DND-41 (cell line): ENCODE measurements at regions not wholly inside any gene's neighbourhood (a gene's known extent, or its start where the extent isn't known, plus 50 kb on each side); places are given as distances from the start of the nearest gene placed in this dataset.
A peak's percentile ranks its signal among the peaks of the same experiment; 100 is the strongest.

Experiments used
- ATAC-seq: fragments of 200-7000 bp; cut with Tn5 transposase; 3 replicates; pipeline ENCODE4 v1.9.1; 2021; ENCODE audit warnings: low read depth; ENCODE audit not compliant: insufficient read depth
- DNase-seq: peaks from one replicate; pipeline ENCODE4 v3.0.0-alpha.2; 2020
- H2AFZ ChIP-seq: 2 replicates; pipeline ENCODE4 v1.6.0; 2012; ENCODE audit warnings: low read depth, low read length
- H3K27ac ChIP-seq: 2 replicates; pipeline ENCODE4 v1.5.1; 2012; ENCODE audit warnings: low read length, inconsistent platforms
- H3K27me3 ChIP-seq: fragments of 200-600 bp; sonication (generic); 2 replicates; pipeline ENCODE4 v1.6.0; 2012; ENCODE audit warnings: low read length, mild to moderate bottlenecking, inconsistent platforms; ENCODE audit not compliant: insufficient read depth, poor library complexity
- H3K36me3 ChIP-seq: 2 replicates; pipeline ENCODE4 v1.5.1; 2012; ENCODE audit warnings: low read length, inconsistent platforms; ENCODE audit not compliant: insufficient read depth
- H3K4me1 ChIP-seq: 2 replicates; pipeline ENCODE4 v1.5.1; 2012; ENCODE audit warnings: mild to moderate bottlenecking, low read length; ENCODE audit not compliant: insufficient read depth
- H3K4me2 ChIP-seq: 2 replicates; pipeline ENCODE4 v1.6.0; 2012; ENCODE audit warnings: mild to moderate bottlenecking, moderate library complexity, low read length, inconsistent platforms; ENCODE audit not compliant: insufficient read depth
- H3K4me3 ChIP-seq, 2 experiments: fragments of 200-600 bp in 1 of 2; shearing (Covaris generic) in 1 of 2; 2 replicates each; pipeline ENCODE4 v1.5.1; 2012 to 2016; ENCODE audit warnings: inconsistent platforms in 2 of 2, low read length in 2 of 2, mild to moderate bottlenecking in 2 of 2, low read depth in 1 of 2, moderate library complexity in 1 of 2
- H3K79me2 ChIP-seq: 2 replicates; pipeline ENCODE4 v1.6.0; 2012; ENCODE audit warnings: low read length, inconsistent platforms; ENCODE audit not compliant: insufficient read depth
- H3K9ac ChIP-seq: 2 replicates; pipeline ENCODE4 v1.6.0; 2012; ENCODE audit warnings: low read depth, mild to moderate bottlenecking, inconsistent platforms, low read length, moderate library complexity
- H3K9me3 ChIP-seq: 2 replicates; pipeline ENCODE4 v1.5.1; 2012; ENCODE audit warnings: low read length, moderate library complexity, mild to moderate bottlenecking, inconsistent platforms; ENCODE audit not compliant: insufficient read depth, severe bottlenecking
- H4K20me1 ChIP-seq: 2 replicates; pipeline ENCODE4 v1.6.0; 2012; ENCODE audit warnings: low read length; ENCODE audit not compliant: insufficient read depth
- EZH2 ChIP-seq: IDR thresholded peaks from 3 replicates; pipeline ENCODE4 v1.6.1; 2012; ENCODE audit warnings: borderline replicate concordance, low read depth, mild to moderate bottlenecking, moderate library complexity, low read length, inconsistent platforms; ENCODE audit not compliant: severe bottlenecking
- TF ChIP-seq, protein P1 (sequence below): IDR thresholded peaks from 2 replicates; pipeline ENCODE4 v1.5.1; 2012; ENCODE audit warnings: borderline replicate concordance, low read length, moderate library complexity, mild to moderate bottlenecking; ENCODE audit not compliant: poor library complexity, severe bottlenecking; ENCODE audit errors: extremely low read depth

DNA sequence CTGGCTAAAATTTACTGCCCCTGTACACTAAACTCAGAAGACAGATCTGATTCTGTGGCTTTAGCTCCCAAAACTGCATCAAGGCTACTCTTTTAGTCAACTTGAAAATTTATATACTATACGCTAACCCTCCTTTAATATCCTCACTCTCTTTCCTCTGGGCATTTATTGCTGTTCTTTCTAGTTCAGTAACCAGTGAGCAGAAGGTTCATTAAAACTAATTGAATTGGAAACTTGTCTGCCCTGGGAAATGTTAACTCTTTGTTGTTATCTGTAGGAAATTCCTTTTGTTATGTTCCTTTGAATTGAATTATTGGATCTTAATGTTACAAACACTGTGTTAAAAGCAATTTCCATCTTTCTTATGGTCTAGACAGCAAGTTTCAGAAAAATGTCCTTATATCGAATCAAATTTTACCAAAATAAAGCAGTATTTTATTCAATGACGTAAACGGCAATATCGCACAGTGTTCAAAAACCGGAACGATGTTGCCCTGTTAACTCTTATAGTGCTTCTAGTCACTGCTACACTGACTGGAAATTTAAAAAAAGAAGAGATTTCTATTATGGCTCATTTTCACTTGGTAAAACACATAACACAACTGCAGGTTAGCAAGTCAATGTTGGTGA, 168.3 kb downstream of the NR4A2 start:
- DNase-seq (no peak), ATAC-seq (no peak)
- no peak overlapping the region for H3K27ac ChIP-seq
- TF ChIP-seq, protein P1, sequence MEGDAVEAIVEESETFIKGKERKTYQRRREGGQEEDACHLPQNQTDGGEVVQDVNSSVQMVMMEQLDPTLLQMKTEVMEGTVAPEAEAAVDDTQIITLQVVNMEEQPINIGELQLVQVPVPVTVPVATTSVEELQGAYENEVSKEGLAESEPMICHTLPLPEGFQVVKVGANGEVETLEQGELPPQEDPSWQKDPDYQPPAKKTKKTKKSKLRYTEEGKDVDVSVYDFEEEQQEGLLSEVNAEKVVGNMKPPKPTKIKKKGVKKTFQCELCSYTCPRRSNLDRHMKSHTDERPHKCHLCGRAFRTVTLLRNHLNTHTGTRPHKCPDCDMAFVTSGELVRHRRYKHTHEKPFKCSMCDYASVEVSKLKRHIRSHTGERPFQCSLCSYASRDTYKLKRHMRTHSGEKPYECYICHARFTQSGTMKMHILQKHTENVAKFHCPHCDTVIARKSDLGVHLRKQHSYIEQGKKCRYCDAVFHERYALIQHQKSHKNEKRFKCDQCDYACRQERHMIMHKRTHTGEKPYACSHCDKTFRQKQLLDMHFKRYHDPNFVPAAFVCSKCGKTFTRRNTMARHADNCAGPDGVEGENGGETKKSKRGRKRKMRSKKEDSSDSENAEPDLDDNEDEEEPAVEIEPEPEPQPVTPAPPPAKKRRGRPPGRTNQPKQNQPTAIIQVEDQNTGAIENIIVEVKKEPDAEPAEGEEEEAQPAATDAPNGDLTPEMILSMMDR: no peak
- no peak for TF ChIP-seq EZH2
- no peaks in the 10 kb centered on the region for H3K4me1 ChIP-seq
- no peaks in the 10 kb centered on the region for H3K79me2 ChIP-seq
- H3K4me3 ChIP-seq: no peak overlapping the region
- H3K9me3 ChIP-seq: no peaks in the 10 kb centered on the region
- no peak overlapping the region for H2AFZ ChIP-seq
- H3K36me3 ChIP-seq: no peaks in the 10 kb centered on the region
- H3K27me3 ChIP-seq: no peaks in the 10 kb centered on the region
- no peak overlapping the region for H3K4me2 ChIP-seq
- H4K20me1 ChIP-seq: no peaks in the 10 kb centered on the region
- no peak overlapping the region for H3K9ac ChIP-seq

GRCh38 chr2:156158808-156159207, 173.7 kb downstream of the NR4A2 start:
- no peak overlapping the region for H3K4me2 ChIP-seq
- no peaks in the 10 kb centered on the region for H3K27me3 ChIP-seq
- DNase-seq: no peak
- no peaks in the 10 kb centered on the region for H3K79me2 ChIP-seq
- ATAC-seq: no peak
- no peak overlapping the region for H3K4me3 ChIP-seq
- no peaks in the 10 kb centered on the region for H4K20me1 ChIP-seq
- H2AFZ ChIP-seq: no peak overlapping the region
- no peaks in the 10 kb centered on the region for H3K36me3 ChIP-seq
- peaks cover 6% of the 10 kb centered on the region; the same call in 1 of the 2 replicates for H3K4me1 ChIP-seq
- no peak overlapping the region for H3K27ac ChIP-seq
- no peaks in the 10 kb centered on the region for H3K9me3 ChIP-seq
- TF ChIP-seq, protein P1: no peak
- no peak for TF ChIP-seq EZH2
- H3K9ac ChIP-seq: no peak overlapping the region

DNA sequence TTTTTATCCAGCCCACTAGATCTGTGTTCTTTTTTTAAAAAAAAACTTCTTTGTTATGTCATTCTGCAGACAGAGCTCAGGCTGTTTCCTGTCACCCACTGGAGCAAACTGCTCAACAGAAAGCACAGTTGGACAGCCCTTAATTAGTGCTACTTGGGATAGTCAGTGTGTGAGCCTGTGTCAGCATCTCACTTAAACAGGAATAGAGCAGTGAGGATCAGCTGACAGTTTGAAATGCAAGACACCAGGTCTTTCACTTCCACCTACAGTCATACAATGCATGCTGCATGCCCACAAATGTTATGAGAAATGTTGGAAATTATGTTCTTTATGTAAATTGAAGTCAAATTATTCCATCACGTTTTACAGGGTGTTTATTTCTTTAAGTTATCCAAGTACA, 174.9 kb downstream of the NR4A2 start:
- no peaks in the 10 kb centered on the region for H3K9me3 ChIP-seq
- H3K9ac ChIP-seq: no peak overlapping the region
- no peaks in the 10 kb centered on the region for H3K79me2 ChIP-seq
- H3K27me3 ChIP-seq: no peaks in the 10 kb centered on the region
- peaks cover 6% of the 10 kb centered on the region; the same call in 1 of the 2 replicates for H3K4me1 ChIP-seq
- H3K4me3 ChIP-seq: no peak overlapping the region
- H3K27ac ChIP-seq: no peak overlapping the region
- H3K36me3 ChIP-seq: no peaks in the 10 kb centered on the region
- TF ChIP-seq EZH2: no peak
- TF ChIP-seq, protein P1: peak; percentile 22
- H4K20me1 ChIP-seq: no peaks in the 10 kb centered on the region
- DNase-seq (peak; percentile 22), ATAC-seq (peak; percentile 83)
- H2AFZ ChIP-seq: no peak overlapping the region
- H3K4me2 ChIP-seq: no peak overlapping the region
